ENCODE measurements at regions not wholly inside any gene's neighbourhood (a gene's known extent, or its start where the extent isn't known, plus 50 kb on each side); places are given as distances from the start of the nearest gene placed in this dataset.

- no peaks in the 10 kb centered on the region for H3K36me3 ChIP-seq (ENCODE audit: control insufficient read depth in 2 of 2, extremely low read depth in 1 of 2, insufficient read depth in 2 of 2, low read length in 2 of 2)
- POLR2A ChIA-PET: no interaction called here
- peaks cover 5% of the 10 kb centered on the region for H3K9me3 ChIP-seq (replicated peaks; ENCODE audit: control insufficient read depth, insufficient read depth, low read length)
- H3K27ac ChIP-seq (ENCODE audit: insufficient read depth, low read depth, low read length): no peak overlapping the region
- dilution Hi-C loops (cut with MboI; ENCODE audit: extremely low pct_ligation_motif_present, low sequenced_read_pairs): no loop called here
- BruUV-seq (replicated peaks): no TSS peak
- intact Hi-C loops (cut with micrococcal nuclease): no loop called here
- no peaks in the 10 kb centered on the region for H3K27me3 ChIP-seq (ENCODE audit: control insufficient read depth in 2 of 2, insufficient read depth in 2 of 2, low read length in 2 of 2)
- DNase-seq (ENCODE audit: low read depth, low spot score) (no peak), FAIRE-seq (no peak)
- H3K4me1 ChIP-seq (ENCODE audit: control insufficient read depth, extremely low read depth, insufficient read depth, low read length): no peaks in the 10 kb centered on the region
- no peaks in the 10 kb centered on the region for H3K9me1 ChIP-seq (replicated peaks; ENCODE audit: control insufficient read depth, extremely low read depth, insufficient read depth, low read length)
- no peak overlapping the region for H3K4me2 ChIP-seq (ENCODE audit: insufficient read depth, low read length)
- H3K9ac ChIP-seq (replicated peaks; ENCODE audit: extremely low read depth, insufficient read depth, low read length): no peak overlapping the region
- H3K79me2 ChIP-seq (ENCODE audit: control insufficient read depth, insufficient read depth, low read length): no peaks in the 10 kb centered on the region
- CTCF ChIA-PET: no interaction called here
- no peak overlapping the region for H2AFZ ChIP-seq (ENCODE audit: low read depth, low read length)
- H3K4me3 ChIP-seq (replicated peaks in 1 of 3; ENCODE audit: insufficient read depth in 1 of 3, low read depth in 1 of 3, low read length in 3 of 3): no peak overlapping the region
- TF ChIP-seq CTCF (IDR thresholded peaks at IDR 0.05; ENCODE audit: extremely low read depth in 1 of 2, insufficient read depth in 1 of 2, low read depth in 1 of 2, low read length in 2 of 2): no peak
- TF ChIP-seq MYC (IDR thresholded peaks at IDR 0.05; ENCODE audit: low read depth, low read length): no peak
- no peak for TF ChIP-seq JUN (IDR thresholded peaks at IDR 0.05; ENCODE audit: borderline replicate concordance, insufficient read depth, insufficient read length, low read depth)
- TF ChIP-seq POLR2AphosphoS5 (IDR thresholded peaks at IDR 0.05; ENCODE audit: insufficient read depth, low read depth, low read length): no peak
- TF ChIP-seq FOS (IDR thresholded peaks at IDR 0.05; ENCODE audit: borderline replicate concordance, insufficient read depth, low read length): no peak
- TF ChIP-seq EZH2 (IDR thresholded peaks at IDR 0.05; ENCODE audit: borderline replicate concordance, low read depth, low read length, severe bottlenecking): no peak
- no peak for TF ChIP-seq GATA2 (IDR thresholded peaks at IDR 0.05; ENCODE audit: insufficient read depth, insufficient read length, low read depth, low read length)
- no peak for TF ChIP-seq MAX (IDR thresholded peaks at IDR 0.05; ENCODE audit: insufficient read depth, insufficient read length)
- TF ChIP-seq POLR2A (IDR thresholded peaks at IDR 0.05; ENCODE audit: low read depth, low read length): no peak
- no peaks in the 10 kb centered on the region for H4K20me1 ChIP-seq (replicated peaks; ENCODE audit: control insufficient read depth, extremely low read depth, insufficient read depth, low read length)
These were observed 916.0 kb upstream of the CELF4 start for GRCh38 chr18:38481576-38481975.

Data from endothelial cell of umbilical vein (primary cell).